CD4-positive, alpha-beta T cell (primary cell): ENCODE measurements at regions not wholly inside any gene's neighbourhood (a gene's known extent, or its start where the extent isn't known, plus 50 kb on each side); places are given as distances from the start of the nearest gene placed in this dataset.

Experiments used
- ATAC-seq: fragments of 200-7000 bp; cut with Tn5 transposase; one replicate; pipeline ENCODE4 v1.10.0; 2022; ENCODE audit warnings: mild to moderate bottlenecking; ENCODE audit not compliant: poor library complexity
- CTCF ChIA-PET: fragments of 350-600 bp; sonication (Branson Sonifier 250); formaldehyde crosslinking; loops from one replicate; lab custom pipeline; 2021; ENCODE audit warnings: antibody characterized with exemption, inconsistent platforms; lab: Charles Lee
- POLR2A ChIA-PET: fragments of 350-600 bp; sonication (Branson Sonifier 250); formaldehyde crosslinking; loops from one replicate; lab custom pipeline; 2021; ENCODE audit warnings: antibody characterized with exemption, inconsistent platforms; lab: Charles Lee
- DNase-seq, 14 experiments: peaks; one replicate each; pipeline ENCODE4 v3.0.0-alpha.2; 2013 to 2020; ENCODE audit warnings: mixed read lengths in 2 of 14
- H3K27ac ChIP-seq, 2 donors: one replicate each; pipeline versions ENCODE4 v1.5.1 to v1.7.0; 2013; ENCODE audit warnings: low read length in 2 of 2, low read depth in 1 of 2, mild to moderate bottlenecking in 1 of 2
- H3K27me3 ChIP-seq, 2 experiments: 1 replicate in 1 of 2; 2 replicates in 1 of 2; pipeline versions ENCODE4 v1.6.1 to v1.7.0; 2013; ENCODE audit warnings: low read length in 2 of 2, control low read depth in 1 of 2, mild to moderate bottlenecking in 1 of 2, moderate library complexity in 1 of 2; ENCODE audit not compliant: insufficient read depth in 2 of 2, control insufficient read depth in 1 of 2
- H3K36me3 ChIP-seq: one replicate; pipeline ENCODE4 v1.6.1; 2013; ENCODE audit warnings: low read length, control low read depth; ENCODE audit not compliant: insufficient read depth
- H3K4me1 ChIP-seq: one replicate; pipeline ENCODE4 v1.6.1; 2013; ENCODE audit warnings: low read length, control low read depth; ENCODE audit not compliant: insufficient read depth
- H3K4me3 ChIP-seq: one replicate; pipeline ENCODE4 v1.5.1; 2013; ENCODE audit warnings: mild to moderate bottlenecking, low read length, moderate library complexity
- H3K9me3 ChIP-seq, 2 experiments: 1 replicate in 1 of 2; 2 replicates in 1 of 2; pipeline versions ENCODE4 v1.6.1 to v1.7.0; 2013; ENCODE audit warnings: low read length in 2 of 2, mild to moderate bottlenecking in 2 of 2, control low read depth in 1 of 2, moderate library complexity in 1 of 2; ENCODE audit not compliant: control insufficient read depth in 1 of 2, insufficient read depth in 1 of 2
- H3K27ac Mint-ChIP-seq: one replicate; pipeline ENCODE4 v1.8.0; 2020; ENCODE audit warnings: mixed read lengths
- H3K27me3 Mint-ChIP-seq: one replicate; pipeline ENCODE4 v1.8.0; 2021; ENCODE audit warnings: mixed read lengths
- H3K36me3 Mint-ChIP-seq: one replicate; pipeline ENCODE4 v1.8.0; 2021; ENCODE audit warnings: low read depth, mixed read lengths
- H3K4me1 Mint-ChIP-seq: one replicate; pipeline ENCODE4 v1.8.0; 2021; ENCODE audit warnings: low read depth, mixed read lengths
- H3K4me3 Mint-ChIP-seq: one replicate; pipeline ENCODE4 v1.8.0; 2020; ENCODE audit warnings: mild to moderate bottlenecking, mixed read lengths
- H3K9me3 Mint-ChIP-seq: one replicate; pipeline ENCODE4 v1.8.0; 2020; ENCODE audit warnings: mixed read lengths
- CTCF ChIP-seq: fragments of 200-600 bp; IDR thresholded peaks from one replicate; pipeline ENCODE4 v1.8.0; 2022; ENCODE audit warnings: antibody characterized with exemption, mild to moderate bottlenecking
- intact Hi-C, 2 experiments: fragments of 100-400 bp; cut with DNase I in 1 of 2; cut with micrococcal nuclease in 1 of 2; formaldehyde crosslinking; loops; one replicate each; pipeline versions ENCODE4 v1.15.1 to v1.9.0; 2023 to 2025; cut with DNase I, micrococcal nuclease

- no peaks in the 10 kb centered on the region for H3K4me1 ChIP-seq
- H3K27me3 ChIP-seq, result peaks cover 0 to 2% of the 10 kb centered on the region in 2 experiments
- no peak for ATAC-seq
- peaks cover 33% of the 10 kb centered on the region for H3K27me3 Mint-ChIP-seq
- no peaks in the 10 kb centered on the region for H3K36me3 Mint-ChIP-seq
- TF ChIP-seq CTCF, result no peak
- H3K9me3 ChIP-seq, result peaks cover 0 to 20% of the 10 kb centered on the region in 2 experiments
- H3K9me3 Mint-ChIP-seq, result peaks cover 3% of the 10 kb centered on the region
- CTCF ChIA-PET, result no interaction called here
- H3K4me3 ChIP-seq, result no peak overlapping the region
- no peaks in the 10 kb centered on the region for H3K4me1 Mint-ChIP-seq
- H3K27ac Mint-ChIP-seq, result no peak overlapping the region
- intact Hi-C loops, result no loop called here
- no peak overlapping the region for H3K4me3 Mint-ChIP-seq
- no peak overlapping the region for H3K27ac ChIP-seq
- DNase-seq, result no peak
- POLR2A ChIA-PET, result no interaction called here
- no peaks in the 10 kb centered on the region for H3K36me3 ChIP-seq
These were observed 542.0 kb downstream of the MIAT start for GRCh38 chr22:27199354-27199753.

- intact Hi-C loops, result no loop called here
- Histone ChIP-seq H3K36me3 (no peaks in the 10 kb centered on the region), H3K27me3 (peaks cover 0 to 4% of the 10 kb centered on the region in 2 experiments), H3K4me3 (no peak overlapping the region), H3K4me1 (no peaks in the 10 kb centered on the region), H3K27ac (no peak overlapping the region), H3K9me3 (peaks cover 0 to 13% of the 10 kb centered on the region in 2 experiments)
- POLR2A ChIA-PET, result no interaction called here
- Mint-ChIP-seq H3K4me3 (no peak overlapping the region), H3K9me3 (peaks cover 3% of the 10 kb centered on the region), H3K27ac (no peak overlapping the region), H3K27me3 (peaks cover 44% of the 10 kb centered on the region), H3K36me3 (no peaks in the 10 kb centered on the region), H3K4me1 (no peaks in the 10 kb centered on the region)
- no peak for TF ChIP-seq CTCF
- DNase-seq (no peak), ATAC-seq (no peak)
- CTCF ChIA-PET, result no interaction called here
These were observed 543.9 kb downstream of the MIAT start for GRCh38 chr22:27201276-27201675.

GRCh38 chr22:27201741-27202140 lies 544.4 kb downstream of the MIAT start:
- peaks cover 0 to 4% of the 10 kb centered on the region in 2 experiments for H3K27me3 ChIP-seq
- intact Hi-C loops, result no loop called here
- POLR2A ChIA-PET, result no interaction called here
- H3K36me3 Mint-ChIP-seq, result no peaks in the 10 kb centered on the region
- peaks cover 43% of the 10 kb centered on the region for H3K27me3 Mint-ChIP-seq
- H3K9me3 Mint-ChIP-seq, result peaks cover 3% of the 10 kb centered on the region
- CTCF ChIA-PET, result no interaction called here
- no peak overlapping the region for H3K4me3 Mint-ChIP-seq
- peaks cover 0 to 13% of the 10 kb centered on the region in 2 experiments for H3K9me3 ChIP-seq
- no peak for TF ChIP-seq CTCF
- H3K27ac Mint-ChIP-seq, result no peak overlapping the region
- no peak overlapping the region for H3K4me3 ChIP-seq
- DNase-seq, result no peak
- H3K27ac ChIP-seq, result no peak overlapping the region
- no peak for ATAC-seq
- H3K4me1 ChIP-seq, result no peaks in the 10 kb centered on the region
- no peaks in the 10 kb centered on the region for H3K36me3 ChIP-seq
- no peaks in the 10 kb centered on the region for H3K4me1 Mint-ChIP-seq
